GM12875 (cell line): ENCODE measurements at regions not wholly inside any gene's neighbourhood (a gene's known extent, or its start where the extent isn't known, plus 50 kb on each side); places are given as distances from the start of the nearest gene placed in this dataset.

ENCODE experiments used
- H3K4me3 ChIP-seq: one replicate; pipeline ENCODE4 v1.5.1; 2011; ENCODE audit warnings: low read depth, low read length, control low read depth
- TF ChIP-seq, protein P1 (sequence below): IDR thresholded peaks from 2 replicates; pipeline ENCODE4 v1.5.1; 2011; ENCODE audit warnings: low read depth, mild to moderate bottlenecking, control low read depth, inconsistent platforms, low read length, moderate library complexity, borderline replicate concordance; ENCODE audit not compliant: insufficient read depth

DNA sequence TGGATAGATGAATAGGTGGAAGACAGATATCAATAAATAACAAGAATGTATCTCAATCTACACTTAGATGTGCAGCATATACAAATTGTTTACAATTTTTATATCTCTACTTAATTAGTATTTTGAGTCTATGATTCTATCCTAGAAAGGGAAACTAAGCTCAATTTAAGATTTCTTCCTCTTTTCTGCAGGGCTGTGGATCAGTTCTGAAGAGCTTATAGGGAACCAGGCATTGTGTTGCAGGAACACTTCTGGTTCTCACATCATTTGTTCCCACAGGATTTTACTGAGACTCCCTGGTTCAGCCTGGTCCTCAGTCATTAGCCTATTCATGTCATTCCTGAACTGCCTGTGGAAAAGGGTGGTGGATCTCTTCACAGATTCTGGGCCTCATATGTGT, 105.8 kb downstream of the TNFSF18 start:
- H3K4me3 ChIP-seq: no peak overlapping the region
- TF ChIP-seq, protein P1, sequence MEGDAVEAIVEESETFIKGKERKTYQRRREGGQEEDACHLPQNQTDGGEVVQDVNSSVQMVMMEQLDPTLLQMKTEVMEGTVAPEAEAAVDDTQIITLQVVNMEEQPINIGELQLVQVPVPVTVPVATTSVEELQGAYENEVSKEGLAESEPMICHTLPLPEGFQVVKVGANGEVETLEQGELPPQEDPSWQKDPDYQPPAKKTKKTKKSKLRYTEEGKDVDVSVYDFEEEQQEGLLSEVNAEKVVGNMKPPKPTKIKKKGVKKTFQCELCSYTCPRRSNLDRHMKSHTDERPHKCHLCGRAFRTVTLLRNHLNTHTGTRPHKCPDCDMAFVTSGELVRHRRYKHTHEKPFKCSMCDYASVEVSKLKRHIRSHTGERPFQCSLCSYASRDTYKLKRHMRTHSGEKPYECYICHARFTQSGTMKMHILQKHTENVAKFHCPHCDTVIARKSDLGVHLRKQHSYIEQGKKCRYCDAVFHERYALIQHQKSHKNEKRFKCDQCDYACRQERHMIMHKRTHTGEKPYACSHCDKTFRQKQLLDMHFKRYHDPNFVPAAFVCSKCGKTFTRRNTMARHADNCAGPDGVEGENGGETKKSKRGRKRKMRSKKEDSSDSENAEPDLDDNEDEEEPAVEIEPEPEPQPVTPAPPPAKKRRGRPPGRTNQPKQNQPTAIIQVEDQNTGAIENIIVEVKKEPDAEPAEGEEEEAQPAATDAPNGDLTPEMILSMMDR: no peak

DNA sequence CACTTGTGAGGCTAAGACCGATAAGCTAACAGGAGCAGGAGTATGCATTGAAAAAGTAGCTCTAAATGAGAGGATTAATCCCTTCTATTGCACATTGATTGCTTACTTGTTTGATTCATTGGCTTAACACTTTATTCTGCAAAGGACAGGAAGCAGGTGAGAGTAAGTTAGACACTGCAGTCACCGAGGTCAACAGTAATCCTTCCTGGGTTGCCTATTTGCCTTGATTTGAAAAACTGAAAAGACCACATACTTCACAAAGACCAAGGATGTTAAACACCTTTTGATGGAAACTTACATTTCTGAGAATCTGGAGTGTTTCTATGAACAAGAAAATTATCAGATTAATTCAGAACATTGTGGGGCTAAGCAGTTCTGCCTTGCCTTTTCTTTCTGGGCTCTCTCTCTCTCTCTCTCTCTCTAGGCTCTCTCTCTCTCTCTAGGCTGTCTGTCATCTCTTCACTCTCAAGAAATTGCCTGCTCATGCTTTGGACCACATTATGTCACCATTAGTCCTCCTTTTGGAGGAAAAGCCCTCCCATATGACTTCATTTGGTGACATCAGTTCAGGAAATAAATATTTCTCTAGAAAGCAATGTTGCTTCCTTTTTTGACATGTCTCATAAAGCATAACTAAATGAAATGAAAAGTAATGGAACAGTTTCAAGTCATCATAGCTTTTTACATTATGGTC, 103.8 kb downstream of the TNFSF18 start:
- no peak overlapping the region for H3K4me3 ChIP-seq
- TF ChIP-seq, protein P1: no peak

DNA sequence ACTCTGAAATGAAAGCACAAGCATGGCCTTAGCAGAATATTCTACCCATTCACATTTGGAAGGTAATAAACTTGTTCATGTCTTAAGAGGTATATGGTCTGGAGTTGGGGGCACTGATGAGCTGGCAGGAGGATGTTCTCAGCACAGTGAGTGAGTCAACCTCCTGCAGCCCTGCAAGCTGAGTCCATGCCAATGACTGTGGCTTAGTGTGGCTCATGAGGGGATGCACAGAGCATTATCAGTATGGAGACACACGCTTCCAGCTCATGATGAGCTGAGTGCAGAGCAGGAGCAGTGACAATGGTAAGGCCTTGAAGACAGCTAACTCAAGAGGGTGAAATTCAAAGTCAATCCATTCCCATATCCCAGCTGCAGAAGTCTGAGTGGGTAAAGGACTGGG, 102.3 kb downstream of the TNFSF18 start:
- TF ChIP-seq, protein P1: no peak
- no peak overlapping the region for H3K4me3 ChIP-seq

GRCh38 chr1:172949096-172949495, 101.6 kb downstream of the TNFSF18 start:
- TF ChIP-seq, protein P1: no peak
- H3K4me3 ChIP-seq: no peak overlapping the region

- TF ChIP-seq, protein P1: no peak
- H3K4me3 ChIP-seq: no peak overlapping the region
Observed at GRCh38 chr1:172950528-172950927, 100.2 kb downstream of the TNFSF18 start.

DNA sequence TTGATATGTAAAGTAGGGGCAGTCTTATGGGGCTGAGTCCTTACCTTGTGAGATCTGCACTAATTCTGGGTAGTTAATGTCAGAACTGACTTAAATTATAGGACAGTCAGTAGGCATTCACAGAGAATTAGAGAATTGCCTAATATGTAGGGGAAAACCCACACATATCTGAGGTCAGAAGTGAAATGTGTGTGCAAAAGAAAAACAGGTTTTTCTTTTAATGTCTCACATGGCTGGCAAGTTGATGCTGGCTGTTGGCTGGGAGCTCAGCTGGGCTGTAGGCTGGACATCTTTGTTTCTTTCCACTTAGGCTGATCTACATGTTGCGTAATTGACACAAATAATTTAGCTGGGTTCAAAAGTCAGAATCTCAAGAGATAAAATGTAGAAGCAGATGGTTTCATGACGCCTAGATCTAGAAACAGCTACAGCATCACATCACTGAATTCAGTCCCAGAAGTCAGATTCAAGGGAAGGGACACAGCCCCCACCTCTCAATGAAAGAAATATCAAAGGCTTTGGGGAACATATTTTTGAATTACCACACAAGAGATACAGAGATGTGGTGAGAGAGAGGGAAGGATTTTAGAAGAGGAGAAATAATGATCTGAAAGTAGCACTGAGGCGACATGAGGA, 98.9 kb downstream of the TNFSF18 start:
- TF ChIP-seq, protein P1: no peak
- no peak overlapping the region for H3K4me3 ChIP-seq

DNA sequence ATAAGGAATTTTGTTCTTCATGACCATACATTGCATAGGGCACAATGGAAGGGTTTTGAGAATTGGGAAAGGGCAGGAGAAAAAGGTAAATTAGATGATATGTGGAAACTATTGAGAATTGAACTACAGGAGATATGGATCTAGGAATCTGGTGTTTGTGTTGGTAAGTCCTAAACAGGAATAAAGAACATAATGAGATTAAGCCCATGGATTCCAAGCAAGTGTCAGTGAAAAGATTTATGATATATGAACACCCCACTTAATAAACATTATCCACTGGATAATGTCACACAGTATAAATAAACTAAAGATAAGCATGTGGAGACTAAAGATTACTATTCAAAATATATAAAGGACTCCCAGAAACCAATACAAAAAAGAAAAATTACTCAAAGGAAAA, 98.2 kb downstream of the TNFSF18 start:
- H3K4me3 ChIP-seq: no peak overlapping the region
- TF ChIP-seq, protein P1: no peak
